PC-9 (cell line): ENCODE measurements at regions not wholly inside any gene's neighbourhood (a gene's known extent, or its start where the extent isn't known, plus 50 kb on each side); places are given as distances from the start of the nearest gene placed in this dataset.

Source experiments
- CTCF ChIP-seq: fragments of 200-600 bp; sonication (generic); conservative IDR thresholded peaks from 2 replicates; pipeline ENCODE4 v1.6.1; 2017; ENCODE audit warnings: mixed run types, antibody characterized with exemption, mild to moderate bottlenecking, moderate library complexity
- EZH2 ChIP-seq: fragments of 200-600 bp; sonication (generic); IDR thresholded peaks from 2 replicates; pipeline ENCODE4 v1.8.0; 2017; ENCODE audit warnings: antibody characterized with exemption, low read depth

GRCh38 chr5:173435447-173435846, 107.2 kb upstream of the STC2 start:
- no peak for TF ChIP-seq EZH2
- TF ChIP-seq CTCF: no peak
